Putamen (tissue), 1 donor: ENCODE measurements at regions not wholly inside any gene's neighbourhood (a gene's known extent, or its start where the extent isn't known, plus 50 kb on each side); places are given as distances from the start of the nearest gene placed in this dataset.

ENCODE experiments used
- DNase-seq: peaks from one replicate; pipeline ENCODE4 v3.0.0-alpha.2; 2016; ENCODE audit warnings: low spot score

- no peak for DNase-seq
These were observed 52.1 kb downstream of the MPP7 start for GRCh38 chr10:28250782-28251181.

GRCh38 chr10:28250358-28250757, 52.5 kb downstream of the MPP7 start:
- no peak for DNase-seq

DNA sequence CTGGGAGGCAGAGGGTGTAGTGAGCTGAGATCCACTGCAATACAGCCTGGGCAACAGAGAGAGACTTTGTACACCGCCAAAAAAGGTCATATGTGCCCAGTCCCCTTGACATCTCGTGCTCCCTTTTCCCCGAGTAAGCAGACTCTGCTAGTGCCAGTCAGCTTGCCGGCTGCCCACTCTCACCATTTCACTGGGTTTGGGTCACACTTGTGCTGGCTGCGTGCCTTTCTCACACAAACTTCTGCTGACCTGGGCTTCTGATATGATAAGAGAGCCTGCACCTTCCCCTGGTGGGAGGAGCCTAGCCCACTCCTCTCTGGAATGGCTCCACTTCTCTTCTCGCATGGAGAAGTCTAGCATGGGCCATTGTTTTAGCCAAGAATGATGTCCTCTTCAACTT, 53.4 kb downstream of the MPP7 start:
- no peak for DNase-seq

DNA sequence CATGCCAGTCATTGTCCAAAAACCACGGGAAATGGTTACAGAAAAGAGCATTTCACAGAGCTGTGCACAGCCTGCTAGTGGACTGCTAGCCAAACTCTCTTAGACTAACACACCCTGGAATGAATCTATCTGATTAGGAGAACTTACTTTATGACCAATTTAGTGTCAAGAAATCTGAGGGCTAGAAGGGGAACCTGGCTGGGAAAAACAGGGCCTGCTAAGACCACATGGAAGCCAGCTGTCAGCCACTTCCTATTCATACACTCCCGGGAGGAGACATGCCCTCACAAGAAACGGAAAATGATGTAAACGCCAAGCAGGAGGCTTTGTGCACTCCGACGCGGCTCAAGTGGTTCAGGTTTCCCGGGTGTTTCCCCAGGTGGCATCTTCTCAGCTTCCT, 54.8 kb downstream of the MPP7 start:
- DNase-seq, result no peak

DNA sequence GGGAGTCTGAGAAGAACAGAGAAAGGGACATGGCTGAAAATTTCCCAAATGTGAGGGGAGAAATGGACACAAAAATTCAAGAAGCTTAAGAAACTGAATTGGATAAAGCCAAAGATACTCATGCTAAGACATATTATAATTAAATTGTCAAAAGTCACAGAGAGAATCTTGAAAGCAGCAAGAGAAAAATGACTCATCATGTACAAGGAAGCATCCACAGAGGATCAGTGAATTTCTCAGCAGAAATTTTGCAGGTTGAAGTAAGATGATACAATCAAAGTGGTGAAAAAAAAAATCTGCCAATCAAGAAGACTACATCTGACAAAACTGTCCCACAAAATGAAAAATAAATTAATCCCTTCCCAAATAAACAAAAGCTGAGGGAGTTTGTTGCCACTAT, 56.8 kb downstream of the MPP7 start:
- peak; percentile 16 for DNase-seq

DNA sequence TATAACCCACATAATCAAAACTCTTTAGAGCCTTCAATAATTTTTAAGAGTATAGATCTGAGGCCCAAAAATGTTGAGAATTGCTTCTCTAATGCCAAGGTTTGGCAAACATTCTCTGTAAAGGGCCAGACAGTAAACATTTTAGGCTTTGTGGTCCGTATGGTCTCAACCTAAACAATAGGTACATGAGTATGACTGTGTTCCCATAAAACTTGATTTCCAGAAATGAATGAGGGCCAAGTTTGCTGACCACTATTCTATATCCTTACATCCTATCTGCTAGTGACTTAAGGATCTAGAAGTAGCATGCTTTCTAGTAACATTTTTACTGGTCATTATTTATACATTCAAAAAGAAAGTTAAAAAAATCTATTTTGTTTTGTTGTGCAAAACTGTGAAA, 58.9 kb downstream of the MPP7 start:
- DNase-seq, result no peak

- DNase-seq, result no peak
These were observed 60.2 kb downstream of the MPP7 start for GRCh38 chr10:28242555-28243204.

GRCh38 chr10:28241741-28242399, 61.0 kb downstream of the MPP7 start:
- DNase-seq, result peak; percentile 23

- DNase-seq, result no peak
These were observed 62.5 kb downstream of the MPP7 start for GRCh38 chr10:28240400-28240799.

GRCh38 chr10:28236591-28236990, 66.3 kb downstream of the MPP7 start:
- DNase-seq, result no peak

GRCh38 chr10:28220811-28221210, 82.1 kb downstream of the MPP7 start:
- no peak for DNase-seq

DNA sequence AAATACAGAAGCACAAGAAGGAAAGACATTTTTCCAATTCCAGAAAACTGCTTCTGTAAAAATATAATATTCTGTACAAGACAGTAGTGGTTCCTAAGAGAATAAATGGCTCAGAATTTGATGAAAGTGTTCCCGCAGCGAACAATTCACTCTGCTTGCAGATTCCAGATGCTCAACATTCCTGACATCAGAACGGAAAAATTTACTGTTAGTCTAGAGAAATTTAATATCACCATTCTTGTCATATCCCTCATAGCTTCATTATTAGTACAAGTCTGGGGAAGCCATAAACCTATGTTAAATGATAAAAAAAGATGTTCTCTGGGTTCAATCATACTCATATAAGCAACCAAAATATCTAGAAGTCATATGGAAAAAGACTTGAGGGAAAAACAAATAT, 83.6 kb downstream of the MPP7 start:
- DNase-seq, result no peak

GRCh38 chr10:28217848-28218247, 85.0 kb downstream of the MPP7 start:
- DNase-seq, result no peak

DNA sequence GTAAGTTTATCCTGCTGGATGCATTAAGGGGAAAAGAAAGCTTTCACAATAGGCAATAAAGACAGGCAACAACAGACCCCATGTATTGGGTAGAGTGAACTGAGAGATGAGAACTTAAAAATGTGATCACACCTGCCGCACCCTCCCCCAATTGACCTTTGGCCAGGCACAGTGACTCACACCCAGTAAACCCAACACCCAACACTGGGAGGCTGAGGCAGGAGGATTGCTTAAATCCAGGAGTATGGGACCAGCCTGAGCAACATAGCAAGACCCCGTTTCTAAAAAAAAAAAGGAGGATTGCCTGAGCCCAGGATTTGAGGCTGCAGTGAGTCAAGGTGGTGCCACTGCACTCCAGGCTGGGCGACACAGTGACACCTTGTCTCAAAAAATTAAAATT, 86.9 kb downstream of the MPP7 start:
- no peak for DNase-seq

- DNase-seq, result no peak
These were observed 88.6 kb downstream of the MPP7 start for GRCh38 chr10:28214219-28214618.

DNA sequence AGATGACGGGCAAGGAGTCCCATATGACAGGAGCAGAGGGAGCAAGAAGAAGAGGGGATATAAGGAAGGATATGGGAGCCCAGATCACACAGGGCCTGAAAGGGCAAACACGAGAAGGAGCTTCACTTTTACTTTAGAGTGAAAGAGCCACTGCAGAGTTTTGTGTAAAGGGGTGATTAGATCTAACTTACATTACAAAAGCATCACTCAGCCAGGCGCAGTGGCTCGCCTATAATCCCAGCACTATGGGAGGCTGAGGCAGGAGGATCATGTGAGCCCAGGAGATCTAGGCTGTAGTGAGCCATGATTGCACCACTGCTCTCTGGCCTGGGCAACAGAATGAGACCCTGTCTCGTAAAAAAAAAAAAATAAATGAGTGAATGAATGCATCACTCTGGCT, 91.1 kb downstream of the MPP7 start:
- DNase-seq, result no peak

- no peak for DNase-seq
These were observed 95.1 kb downstream of the MPP7 start for GRCh38 chr10:28207799-28208198.

DNA sequence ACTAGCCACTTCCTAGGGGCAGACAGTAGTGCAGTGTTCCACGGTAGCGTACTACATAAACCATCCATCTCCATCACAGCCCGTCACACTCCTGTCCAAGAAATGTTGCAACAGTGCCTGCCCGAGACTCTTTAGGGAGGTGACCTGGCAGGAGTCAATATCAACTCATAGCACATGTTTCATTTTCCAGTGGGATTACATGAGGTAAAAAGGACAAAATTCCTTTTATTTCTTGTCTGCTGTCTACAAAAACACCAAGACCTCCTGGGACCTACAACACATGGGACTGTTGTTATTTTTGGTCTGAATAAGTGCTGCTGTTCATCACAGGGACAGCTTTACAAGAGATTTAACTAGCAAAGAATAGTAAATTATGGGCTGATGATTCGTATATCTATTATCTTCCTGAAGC, 99.9 kb downstream of the MPP7 start:
- DNase-seq, result no peak

GRCh38 chr10:28201410-28202400, 101.2 kb downstream of the MPP7 start:
- no peak for DNase-seq

DNA sequence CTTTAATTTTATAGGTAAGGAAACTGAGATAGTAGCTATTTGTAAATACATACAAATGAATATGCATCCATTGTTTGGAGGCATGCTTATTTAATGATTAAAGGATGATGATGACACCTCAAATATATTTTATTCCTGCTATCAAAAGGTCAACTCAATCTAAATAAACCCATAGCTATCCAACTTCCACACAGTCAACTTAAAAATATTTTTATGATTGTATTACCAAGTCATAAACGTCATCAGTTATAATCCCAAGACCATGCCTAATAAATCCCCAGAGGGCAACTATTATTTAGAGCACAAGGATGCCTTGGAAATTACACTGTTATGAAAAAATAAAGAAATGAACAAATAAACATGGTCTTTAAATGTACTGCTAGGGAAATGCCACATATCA, 102.1 kb downstream of the MPP7 start:
- DNase-seq, result no peak

DNA sequence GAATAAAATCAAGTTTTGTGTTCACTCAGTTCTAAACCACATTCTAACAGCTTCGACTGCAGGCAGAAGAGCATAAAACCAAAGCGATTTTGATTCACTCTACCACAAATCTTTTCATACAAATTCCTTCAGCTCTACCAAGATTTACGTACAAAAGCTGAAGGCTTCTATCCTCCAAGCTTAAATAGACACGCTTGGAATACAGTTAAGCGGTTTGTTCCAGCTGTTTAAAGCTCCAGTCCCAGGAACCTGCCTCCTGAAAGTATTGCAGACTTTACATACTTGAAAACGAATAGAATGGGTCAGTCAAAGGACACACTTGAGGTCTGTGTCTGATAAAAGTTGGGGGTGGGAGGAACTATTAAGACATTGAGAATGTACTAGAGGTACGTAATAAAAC, 102.9 kb downstream of the MPP7 start:
- no peak for DNase-seq

- DNase-seq, result no peak
These were observed 112.7 kb downstream of the MPP7 start for GRCh38 chr10:28190196-28190595.

DNA sequence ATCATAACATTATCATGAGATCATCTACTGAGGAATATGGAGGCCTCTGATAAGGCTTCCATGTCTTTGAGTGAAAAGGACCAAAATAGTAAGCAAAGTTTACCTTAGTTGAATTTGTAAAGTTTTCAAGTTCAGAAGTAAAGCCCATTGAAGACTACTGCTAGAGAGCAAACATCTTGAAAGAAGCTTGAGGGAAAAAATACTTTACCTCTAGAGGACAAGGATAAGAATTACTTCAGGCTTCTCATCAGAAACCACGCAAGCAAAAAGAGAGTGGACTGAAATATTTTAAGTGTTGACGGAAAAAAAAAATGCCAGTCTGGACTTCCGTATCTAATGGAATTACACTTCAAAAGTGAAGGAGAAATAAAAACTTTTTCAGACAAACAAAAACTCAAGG, 114.3 kb downstream of the MPP7 start:
- DNase-seq, result no peak
